NOMO-1 (cell line): ENCODE measurements at regions not wholly inside any gene's neighbourhood (a gene's known extent, or its start where the extent isn't known, plus 50 kb on each side); places are given as distances from the start of the nearest gene placed in this dataset.
"Not testable (repeated sequence)": the region's sequence is repeated elsewhere in the genome, so short reads cannot be mapped to it uniquely, and the experiment has no call there.

Experiments used
- DNase-seq, 2 experiments: peaks; one replicate each; lab custom pipeline; 2025; ENCODE audit not compliant: unreplicated experiment in 2 of 2; lab: John Stamatoyannopoulos, UW

DNA sequence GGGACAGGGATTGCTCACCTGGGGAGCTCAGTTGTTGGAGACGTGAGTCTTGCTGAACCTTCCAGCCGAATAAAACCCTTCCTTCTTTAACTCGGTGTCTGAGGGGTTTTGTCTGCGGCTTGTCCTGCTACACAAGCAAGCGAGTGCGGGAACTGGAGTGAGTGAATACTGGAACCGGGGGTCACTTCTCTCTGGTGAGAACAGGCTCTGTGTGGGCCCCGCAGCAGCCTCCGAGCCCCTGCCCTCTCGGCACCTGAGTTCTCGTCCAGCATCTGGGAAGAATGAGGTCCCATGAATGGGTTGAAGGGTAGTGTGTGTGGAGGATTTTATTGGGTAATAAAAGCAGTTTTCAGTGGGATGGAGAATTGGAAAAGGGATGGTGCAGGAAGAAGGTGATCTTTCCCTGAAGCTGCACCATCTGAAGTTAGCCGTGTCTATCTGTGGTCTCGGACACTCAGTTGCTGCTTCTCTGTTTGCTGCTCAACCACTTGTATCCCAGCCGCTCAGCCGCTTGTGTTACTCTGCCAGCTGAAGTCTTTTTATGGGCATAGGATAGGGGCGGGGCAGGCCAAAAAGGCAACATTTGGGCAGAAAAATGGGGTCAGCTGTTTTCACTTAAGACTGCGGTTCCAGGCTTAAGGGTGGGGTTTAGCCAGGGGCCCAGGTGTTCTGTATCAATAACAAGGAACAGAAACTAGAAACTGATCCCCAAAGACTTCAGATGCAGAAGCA is 450.6 kb upstream of the CAMK1G start:
- no peak for DNase-seq

DNA sequence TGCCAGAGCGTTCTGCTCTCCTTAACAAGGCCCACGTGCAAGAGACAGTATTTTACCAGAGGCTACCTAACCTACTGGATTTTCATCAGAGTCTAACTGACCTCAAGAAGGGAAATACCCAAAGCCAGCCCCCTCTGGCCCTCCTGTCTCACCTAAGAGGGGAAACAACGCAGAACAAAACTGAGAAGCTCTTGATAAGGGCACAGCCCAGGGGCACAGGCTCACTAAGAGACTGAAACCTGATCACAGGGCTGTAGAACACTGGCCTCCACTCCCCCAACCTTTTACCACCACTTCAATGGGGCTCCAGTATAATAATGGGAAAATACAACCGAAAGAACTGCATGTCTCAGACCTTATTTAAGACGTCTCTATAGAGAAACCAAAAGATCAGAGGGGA is 449.5 kb upstream of the CAMK1G start:
- no peak for DNase-seq

DNA sequence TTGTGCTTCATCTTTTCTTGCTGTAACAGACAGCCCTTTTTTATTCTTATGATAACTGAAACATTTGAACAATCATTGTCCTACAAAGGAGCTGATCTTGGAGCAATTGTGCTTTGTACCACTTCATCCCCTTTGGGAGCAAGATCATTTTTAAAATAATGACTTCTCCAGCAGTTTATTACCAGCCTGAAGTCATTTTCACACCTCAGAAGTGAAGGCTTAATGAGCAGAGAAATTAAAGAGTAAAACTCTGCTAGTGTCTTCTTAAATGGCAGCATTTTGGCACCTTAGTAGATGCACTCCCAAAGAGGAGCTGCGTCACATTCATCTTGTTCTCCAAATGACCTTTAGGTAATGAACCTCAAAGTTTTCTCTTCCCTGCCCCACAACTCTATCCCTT is 439.6 kb upstream of the CAMK1G start:
- DNase-seq, result no peak

DNA sequence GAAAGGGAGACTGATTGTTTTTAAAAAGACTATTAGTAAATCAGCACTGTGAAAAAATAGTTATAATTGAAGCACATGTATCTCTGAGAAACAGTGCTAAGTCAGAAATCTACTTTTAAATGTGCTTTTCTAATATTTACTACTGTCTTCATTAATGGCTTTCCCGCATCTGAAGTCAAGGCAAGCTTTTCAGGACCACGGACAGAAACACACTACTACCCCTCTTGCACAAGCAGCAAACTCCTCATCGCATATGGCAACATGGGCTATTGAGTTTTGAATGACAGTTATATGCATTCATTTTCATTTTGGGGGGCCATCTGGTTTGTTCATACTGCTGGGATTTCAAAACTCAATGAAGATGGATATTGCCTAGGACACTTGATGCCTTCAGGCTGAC is 433.4 kb upstream of the CAMK1G start:
- peak in 1 of 2 experiments; percentile 28 for DNase-seq

DNA sequence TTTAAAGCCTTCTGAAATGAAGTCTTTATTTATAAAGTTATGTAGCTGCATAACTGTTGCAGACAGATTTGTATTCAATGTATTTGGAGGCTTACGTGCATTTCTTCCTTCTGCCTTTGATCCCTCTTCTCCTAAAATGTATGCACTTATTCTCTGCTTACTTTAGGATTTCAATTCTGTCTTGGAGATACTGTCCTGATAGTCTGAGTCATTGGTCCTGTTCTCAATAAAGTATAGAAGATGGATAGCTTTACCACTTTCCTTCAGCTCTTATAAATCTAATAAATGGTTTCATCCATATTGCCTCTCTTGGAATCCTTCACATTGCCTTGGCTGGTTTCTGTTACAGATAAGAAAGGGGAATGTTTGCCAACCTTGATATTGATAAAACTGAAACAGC is 430.1 kb upstream of the CAMK1G start:
- no peak for DNase-seq

DNA sequence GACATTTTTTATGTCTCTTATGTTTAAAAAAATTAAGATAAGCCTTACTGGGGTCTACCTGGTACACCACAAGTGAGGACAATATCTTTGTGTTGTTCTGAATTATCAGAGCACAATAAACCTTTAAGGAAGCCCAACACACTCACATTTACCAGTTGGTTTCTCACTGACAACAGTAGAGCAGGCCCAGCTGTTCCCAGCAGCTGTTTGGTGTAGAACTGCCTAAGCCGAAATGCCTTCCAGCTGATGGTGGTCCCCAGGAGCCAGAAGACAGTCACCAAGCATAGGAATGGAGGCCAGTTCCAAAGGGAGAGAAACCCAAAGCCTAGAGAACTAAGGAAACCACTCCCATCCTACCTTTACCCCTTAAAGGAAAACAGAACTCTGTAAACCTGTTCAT is 428.6 kb upstream of the CAMK1G start:
- DNase-seq, result no peak

DNA sequence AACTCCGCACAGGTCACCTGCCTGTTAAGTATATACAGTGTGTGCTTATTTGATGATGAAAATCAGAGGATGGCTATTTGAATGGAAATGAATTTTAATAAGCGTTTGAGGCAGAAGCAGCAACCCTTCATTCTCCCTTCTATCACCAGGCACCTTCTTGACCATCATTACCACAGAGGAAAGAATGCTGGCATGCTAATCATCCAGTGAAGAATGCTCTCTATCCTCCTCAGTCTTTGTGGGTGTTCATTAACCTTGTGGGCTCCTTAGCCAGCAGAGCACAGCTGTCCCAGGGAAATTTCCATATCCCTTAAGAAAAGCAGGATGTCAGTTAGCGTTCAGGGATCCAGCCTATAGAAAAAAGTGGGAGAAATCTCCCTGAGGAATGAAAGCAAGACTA is 428.0 kb upstream of the CAMK1G start:
- no peak for DNase-seq

DNA sequence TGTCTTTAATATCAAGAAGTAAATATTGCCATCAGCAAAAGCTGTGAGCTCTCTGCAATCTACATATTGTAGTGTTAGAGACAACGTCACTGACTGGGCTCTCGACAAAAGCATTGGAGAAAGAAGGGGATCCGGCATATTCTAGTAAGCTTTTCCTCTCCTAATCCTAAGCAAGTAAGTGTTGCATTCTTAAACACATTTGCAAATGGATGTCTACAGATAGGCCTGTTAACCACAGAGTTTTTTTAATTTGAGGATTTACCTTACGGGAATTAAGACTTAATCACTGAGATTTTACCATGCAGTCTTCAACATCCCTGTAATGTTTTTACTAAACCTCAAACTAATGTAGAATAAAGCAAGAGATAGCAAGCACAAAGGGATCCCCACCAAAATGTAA is 426.5 kb upstream of the CAMK1G start:
- DNase-seq, result no peak

DNA sequence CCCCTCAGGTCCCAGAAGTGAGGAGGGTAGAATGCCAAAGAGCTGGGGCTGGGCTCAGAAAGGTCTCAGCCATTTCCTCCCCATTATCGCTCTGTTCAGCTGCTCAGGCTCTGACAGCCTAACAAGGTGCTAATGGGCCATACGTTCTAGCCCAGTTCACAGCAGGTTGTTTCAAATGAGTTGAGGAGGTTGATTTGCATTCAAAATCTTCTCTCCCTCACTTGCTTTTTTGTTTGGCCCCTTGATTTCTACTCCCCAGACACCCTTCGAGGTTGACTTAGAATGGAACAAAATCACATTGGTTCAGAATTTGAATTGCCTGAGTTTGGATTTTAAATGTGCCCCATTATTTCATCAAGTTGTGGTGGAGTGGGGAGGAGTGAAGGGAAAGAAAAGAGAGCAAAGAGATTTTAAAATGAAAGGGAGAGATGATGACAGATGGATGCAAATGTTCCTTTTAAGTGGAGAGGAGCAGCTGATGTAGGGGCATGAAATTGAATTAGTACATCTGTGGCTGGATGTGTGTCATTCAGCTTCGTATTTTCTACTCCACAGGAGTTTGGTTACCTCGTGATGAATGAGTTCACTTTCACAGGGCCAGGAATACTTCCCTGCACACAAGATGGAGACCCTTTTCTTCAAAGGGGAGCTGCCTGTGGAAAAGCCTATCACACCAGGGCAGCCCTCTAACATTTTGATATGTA is 425.8 kb upstream of the CAMK1G start:
- no peak for DNase-seq

DNA sequence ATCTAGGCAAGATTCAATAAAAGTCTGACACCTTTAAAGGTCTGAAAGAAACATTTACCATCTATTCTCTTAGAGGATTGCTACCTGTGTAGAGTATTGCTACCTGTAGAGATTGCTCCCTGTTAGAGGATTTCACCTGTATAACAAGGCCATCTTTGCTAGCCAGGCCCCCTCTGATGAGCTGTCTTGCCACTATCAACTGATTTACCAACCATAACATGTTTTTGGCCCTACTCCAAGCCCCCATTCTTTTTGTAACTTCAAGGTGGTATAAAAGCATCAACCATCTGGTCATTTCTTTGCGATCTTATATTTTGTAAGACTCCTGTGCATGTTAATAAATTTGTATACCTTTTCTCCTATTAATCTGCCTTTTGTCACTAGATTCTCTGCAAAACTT is 424.7 kb upstream of the CAMK1G start:
- DNase-seq, result no peak

DNA sequence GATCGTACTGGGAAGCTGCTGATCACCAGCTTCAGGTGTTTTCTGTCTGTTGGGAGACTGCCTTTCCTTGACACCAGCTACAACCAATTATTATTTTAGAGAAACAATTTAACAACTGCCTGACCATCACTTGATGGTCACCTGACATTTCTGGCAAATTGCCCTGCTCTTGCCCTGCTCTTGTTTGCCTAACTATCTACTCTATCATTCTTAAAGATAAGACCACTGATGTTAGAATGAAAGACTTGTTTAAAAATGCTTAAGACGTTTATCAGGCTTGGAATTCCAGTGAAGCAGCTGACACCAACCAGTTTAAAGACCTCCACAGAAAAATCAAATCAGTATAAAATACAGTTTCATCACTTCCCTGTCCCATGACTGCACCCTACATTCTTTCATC is 423.3 kb upstream of the CAMK1G start:
- no peak for DNase-seq

DNA sequence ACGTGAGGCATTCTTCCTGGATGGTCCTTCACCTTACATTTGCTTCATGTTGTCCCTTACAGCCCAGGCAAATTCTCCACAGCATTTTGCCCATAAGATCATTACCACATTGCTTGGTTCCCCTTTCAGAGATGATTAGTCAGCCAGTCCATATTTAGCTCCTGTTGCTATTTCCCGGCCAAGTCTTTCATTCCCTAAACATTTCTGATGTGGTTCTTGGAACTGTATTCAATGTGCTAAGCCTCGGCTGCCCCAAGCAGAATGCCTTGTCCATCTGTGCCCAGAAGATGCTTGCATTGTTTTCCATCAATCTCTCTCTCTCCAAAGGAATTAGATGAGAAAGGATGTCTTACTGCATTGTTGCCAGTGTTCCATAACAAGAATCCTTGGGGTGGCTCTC is 420.9 kb upstream of the CAMK1G start:
- peak in 1 of 2 experiments; percentile 1 for DNase-seq

DNA sequence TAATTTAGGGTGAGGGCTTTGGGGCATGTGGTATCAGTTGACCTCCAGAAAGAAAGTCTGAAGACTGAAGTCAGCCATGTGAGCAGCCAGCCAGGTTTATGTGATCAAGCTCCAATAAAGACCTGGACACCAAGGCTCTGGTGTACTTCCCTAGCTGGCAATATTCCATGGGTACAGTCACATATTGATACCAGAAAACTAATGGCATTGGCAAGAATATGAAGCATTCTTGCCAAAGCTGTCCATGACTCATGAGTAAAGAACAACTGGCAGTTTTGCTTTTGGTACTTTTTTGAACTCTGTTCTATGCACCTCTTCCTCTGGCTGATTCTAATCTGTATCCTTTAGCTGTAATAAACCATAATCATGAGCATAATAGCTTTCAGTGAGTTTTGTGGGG is 415.3 kb upstream of the CAMK1G start:
- no peak for DNase-seq

DNA sequence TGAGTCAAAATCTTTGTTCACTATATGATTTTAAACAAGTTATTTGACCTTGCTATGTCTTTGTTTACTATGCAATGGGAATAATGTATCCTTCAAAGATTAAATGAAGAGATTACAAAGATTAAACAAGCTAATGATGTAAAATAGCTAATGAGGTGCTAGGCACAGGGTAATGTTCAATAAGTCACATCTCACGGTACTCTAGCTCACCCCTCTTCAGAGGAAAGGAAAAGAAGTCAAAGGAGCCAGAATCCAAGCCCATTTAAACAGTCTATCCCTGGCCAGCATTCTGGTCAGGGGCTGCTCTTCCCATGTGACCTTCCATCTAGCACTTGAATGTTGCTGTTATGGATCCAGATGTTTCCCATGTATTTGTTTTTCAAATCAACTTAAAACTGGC is 412.4 kb upstream of the CAMK1G start:
- DNase-seq, result no peak

DNA sequence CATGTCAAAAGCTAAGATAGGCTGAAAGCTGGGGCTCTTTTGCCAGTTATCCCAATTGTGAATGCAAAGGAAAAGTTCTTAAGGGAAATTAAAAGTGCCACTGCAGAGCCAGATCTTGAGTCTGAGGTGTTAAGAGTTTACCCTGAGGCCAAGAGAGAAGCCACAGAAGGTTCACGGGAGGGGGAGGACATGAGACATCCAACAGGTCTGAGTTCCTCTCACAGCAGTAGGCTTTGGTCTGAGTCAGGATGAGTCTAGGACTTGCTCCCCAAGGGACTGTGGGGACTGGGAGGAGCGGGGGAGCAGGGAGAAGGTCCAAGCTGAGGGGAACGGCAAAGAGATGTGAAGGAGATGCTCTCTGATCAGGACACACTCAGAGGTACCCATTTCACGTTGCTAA is 411.2 kb upstream of the CAMK1G start:
- DNase-seq, result no peak

DNA sequence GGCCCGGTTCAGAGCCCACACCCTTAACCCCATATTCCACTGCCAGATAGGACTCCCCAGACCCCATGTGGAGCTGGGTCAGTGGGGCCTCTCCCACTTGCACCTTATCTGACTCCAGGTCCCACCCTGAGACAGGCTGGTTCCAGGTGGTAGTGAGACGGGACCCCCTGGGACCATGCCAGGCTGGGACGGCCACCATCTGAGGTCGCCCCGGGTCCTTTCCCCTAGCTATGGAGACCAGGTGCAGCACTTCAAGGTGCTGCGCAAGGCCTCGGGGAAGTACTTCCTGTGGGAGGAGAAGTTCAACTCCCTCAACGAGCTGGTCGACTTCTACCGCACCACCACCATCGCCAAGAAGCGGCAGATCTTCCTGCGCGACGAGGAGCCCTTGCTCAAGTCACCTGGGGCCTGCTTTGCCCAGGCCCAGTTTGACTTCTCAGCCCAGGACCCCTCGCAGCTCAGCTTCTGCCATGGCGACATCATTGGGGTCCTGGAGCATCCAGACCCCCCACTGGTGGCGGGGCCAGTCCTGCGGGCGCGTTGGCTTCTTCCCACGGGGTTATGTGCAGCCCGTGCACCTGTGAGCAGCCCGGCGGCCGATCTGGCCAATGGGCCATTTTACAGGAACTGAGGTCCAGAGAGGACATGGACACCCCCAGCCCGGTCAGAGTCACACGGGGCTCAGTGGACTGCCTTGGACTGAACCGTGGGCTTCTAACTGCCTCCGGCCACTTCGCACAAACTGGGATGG is 410.5 kb upstream of the CAMK1G start:
- not testable (repeated sequence) for DNase-seq

DNA sequence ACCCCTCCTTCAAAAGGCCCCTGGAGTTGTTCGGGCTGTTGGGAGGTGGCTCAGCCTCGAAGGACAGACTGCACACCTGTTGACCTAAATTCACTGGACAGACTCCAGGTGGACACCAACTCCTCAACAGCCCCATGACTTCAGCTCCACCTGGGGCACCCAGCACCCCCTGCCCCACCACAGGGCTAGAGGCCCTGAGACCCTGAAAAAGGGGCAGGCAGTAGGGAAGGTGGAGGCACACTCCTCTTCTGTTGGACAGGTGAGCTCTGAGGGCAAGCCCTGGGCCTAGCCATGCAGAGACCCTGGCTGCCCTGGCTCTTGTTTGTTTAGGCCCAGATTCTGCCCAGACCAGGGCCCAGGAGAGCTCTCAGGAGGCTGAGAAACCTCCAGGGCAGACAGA is 409.7 kb upstream of the CAMK1G start:
- DNase-seq, result not testable (repeated sequence)

DNA sequence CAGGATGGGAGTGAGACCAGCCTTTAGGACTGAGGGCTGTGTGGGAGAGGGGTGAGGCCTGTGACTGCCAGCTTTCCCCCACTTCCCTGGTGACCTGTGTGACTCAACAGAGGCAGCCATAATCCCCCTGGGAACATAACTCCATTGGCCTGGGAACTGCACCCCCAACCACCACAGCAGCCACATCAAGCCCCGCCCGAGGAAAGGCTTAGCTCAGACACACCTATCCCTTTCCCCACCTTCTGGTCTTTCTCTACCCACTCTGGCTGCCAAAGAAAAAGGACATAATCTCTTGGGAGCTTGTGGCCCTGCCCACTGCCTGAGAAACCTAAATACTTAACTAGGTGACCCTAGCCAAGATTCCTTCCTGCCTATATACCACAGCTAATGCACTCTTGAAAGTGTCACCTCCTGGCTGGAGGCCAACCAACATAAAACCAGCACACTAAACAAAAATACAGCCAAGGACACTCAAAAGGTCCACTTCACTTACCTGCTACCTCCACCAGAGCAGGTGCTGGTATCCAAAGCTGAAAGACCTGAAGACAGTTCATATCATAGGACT is 406.6 kb upstream of the CAMK1G start:
- DNase-seq, result no peak

DNA sequence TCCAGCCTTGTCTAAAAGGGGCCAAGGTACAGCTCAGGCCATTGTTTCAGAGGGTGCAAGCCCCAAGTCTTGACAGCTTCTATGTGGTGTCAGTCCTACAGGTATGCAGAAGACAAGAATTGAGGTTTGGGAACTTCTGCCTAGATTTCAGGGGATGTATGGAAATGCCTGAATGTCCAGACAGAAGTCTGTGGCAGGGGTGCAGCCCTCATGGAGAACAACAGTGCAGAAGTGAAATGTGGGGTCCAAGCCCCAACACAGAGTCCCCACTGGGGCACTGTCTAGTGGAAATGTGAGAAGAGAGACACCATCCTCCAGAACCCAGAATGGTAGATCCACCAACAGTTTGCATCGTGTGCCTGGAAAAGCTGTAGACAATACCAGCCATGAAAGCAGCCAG is 400.3 kb upstream of the CAMK1G start:
- no peak for DNase-seq

DNA sequence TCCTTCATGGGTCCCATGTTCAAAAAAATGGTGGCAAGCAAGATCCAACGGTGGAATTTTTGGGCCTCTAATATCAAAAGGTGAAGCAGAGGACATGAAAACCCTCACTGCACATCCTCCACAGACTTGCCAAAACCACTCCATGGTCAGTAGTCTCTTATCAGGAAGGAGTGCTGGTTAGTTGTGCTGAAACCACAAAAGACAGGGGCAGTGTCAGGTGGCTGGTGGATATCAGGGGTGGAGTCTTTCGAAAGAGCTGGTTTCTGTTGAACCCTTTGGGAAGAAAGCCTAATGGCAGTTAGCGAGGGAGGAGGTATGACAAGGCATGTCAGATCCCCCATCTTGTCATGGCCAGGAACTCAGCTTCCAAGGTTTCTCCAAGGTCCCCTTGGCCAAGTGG is 395.9 kb upstream of the CAMK1G start:
- DNase-seq, result no peak

DNA sequence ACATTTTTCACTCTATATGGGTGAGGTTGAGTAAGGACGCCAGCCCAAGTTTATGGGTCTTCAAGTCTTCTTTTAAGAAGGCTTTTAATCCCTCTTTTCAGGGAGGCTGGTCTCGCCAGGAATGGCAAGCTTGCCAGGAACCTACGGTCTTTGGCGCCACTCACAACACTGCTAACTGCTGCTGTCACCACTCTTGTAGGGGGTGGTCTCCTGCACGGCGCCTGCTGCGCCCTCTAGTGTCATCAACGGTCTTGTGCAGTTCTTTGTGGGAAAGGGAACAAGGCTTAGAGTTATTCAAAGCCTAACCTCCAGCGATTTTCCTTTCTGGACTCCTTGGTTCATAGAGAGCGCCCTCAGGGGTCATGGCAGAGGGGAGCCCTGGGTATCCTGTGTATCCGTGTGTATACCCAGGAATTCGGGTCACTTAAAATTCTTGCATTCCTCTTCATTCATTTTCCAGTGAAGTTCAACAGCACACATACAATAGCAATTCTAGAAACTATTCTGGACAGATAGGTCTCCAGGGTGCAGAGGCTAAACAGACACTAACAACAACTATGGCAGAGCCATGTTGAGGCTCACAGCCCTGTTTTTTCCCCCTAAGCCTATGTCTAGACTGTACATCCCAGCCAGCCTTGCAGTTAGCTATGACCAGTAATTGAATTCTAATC is 392.8 kb upstream of the CAMK1G start:
- DNase-seq, result peak; percentile 16 to 43
